Stimulated activated CD8-positive, alpha-beta memory T cell treated with anti-CD3 and anti-CD28 coated beads, Interleukin-7, amount 100 ng/mL, for 48 hours (primary cell): ENCODE measurements at regions not wholly inside any gene's neighbourhood (a gene's known extent, or its start where the extent isn't known, plus 50 kb on each side); places are given as distances from the start of the nearest gene placed in this dataset.

Experiments
- DNase-seq, 2 donors: peaks; one replicate each; pipeline ENCODE4 v3.0.0-alpha.2; 2020; ENCODE audit warnings: low read depth in 1 of 2; ENCODE audit errors: extremely low read depth in 1 of 2

- DNase-seq: no peak
These were observed 675.7 kb downstream of the METTL4 start for GRCh38 chr18:1895456-1896185.

- no peak for DNase-seq
These were observed 664.9 kb downstream of the METTL4 start for GRCh38 chr18:1906421-1906820.

- DNase-seq: no peak
These were observed 663.7 kb downstream of the METTL4 start for GRCh38 chr18:1907470-1908206.

GRCh38 chr18:1914489-1914888 is 656.8 kb downstream of the METTL4 start:
- DNase-seq: no peak

- DNase-seq: no peak
These were observed 654.3 kb downstream of the METTL4 start for GRCh38 chr18:1916869-1917523.

- DNase-seq: no peak
These were observed 653.7 kb downstream of the METTL4 start for GRCh38 chr18:1917569-1917968.

GRCh38 chr18:1922066-1922465 is 649.2 kb downstream of the METTL4 start:
- DNase-seq: no peak

GRCh38 chr18:1928711-1929110 is 642.6 kb downstream of the METTL4 start:
- no peak for DNase-seq

- no peak for DNase-seq
These were observed 641.6 kb downstream of the METTL4 start for GRCh38 chr18:1929720-1930119.

GRCh38 chr18:1930291-1931270 is 640.7 kb downstream of the METTL4 start:
- DNase-seq: no peak

GRCh38 chr18:1952486-1952885 is 618.8 kb downstream of the METTL4 start:
- no peak for DNase-seq

- no peak for DNase-seq
These were observed 616.6 kb downstream of the METTL4 start for GRCh38 chr18:1954583-1955312.

- no peak for DNase-seq
These were observed 612.5 kb downstream of the METTL4 start for GRCh38 chr18:1958798-1959197.

- no peak for DNase-seq
These were observed 606.3 kb downstream of the METTL4 start for GRCh38 chr18:1965016-1965415.

GRCh38 chr18:1965541-1965940 is 605.8 kb downstream of the METTL4 start:
- DNase-seq: no peak

GRCh38 chr18:1968801-1969498 is 602.4 kb downstream of the METTL4 start:
- no peak for DNase-seq

GRCh38 chr18:1976484-1976883 is 594.8 kb downstream of the METTL4 start:
- no peak for DNase-seq

GRCh38 chr18:1982056-1982455 is 589.2 kb downstream of the METTL4 start:
- DNase-seq: no peak

GRCh38 chr18:1983746-1984515 is 587.4 kb downstream of the METTL4 start:
- no peak for DNase-seq
